ENCODE measurements at regions not wholly inside any gene's neighbourhood (a gene's known extent, or its start where the extent isn't known, plus 50 kb on each side); places are given as distances from the start of the nearest gene placed in this dataset.
"Not testable (repeated sequence)": the region's sequence is repeated elsewhere in the genome, so short reads cannot be mapped to it uniquely, and the experiment has no call there.

DNA sequence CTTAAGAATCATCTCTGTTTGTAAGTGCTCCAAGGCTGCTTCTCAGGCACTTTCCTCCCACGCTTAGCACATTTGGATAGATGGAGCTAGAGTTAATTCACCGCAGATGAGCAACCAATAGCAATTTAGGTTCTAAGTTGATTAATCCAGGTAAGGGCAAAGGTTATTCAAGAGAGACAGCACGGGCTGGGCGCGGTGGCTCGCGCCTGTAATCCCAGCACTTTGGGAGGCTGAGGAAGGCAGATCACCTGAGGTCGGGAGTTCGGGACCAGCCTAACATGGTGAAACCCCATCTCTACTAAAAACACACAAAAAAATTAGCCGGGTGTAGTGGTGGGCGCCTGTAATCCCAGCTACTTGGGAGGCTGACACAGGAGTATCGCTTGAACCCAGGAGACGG is 54.5 kb upstream of the UNC13C start:
- H3K9me3 ChIP-seq; intact Hi-C loops (cut with DNase I; ENCODE audit: low total_unique reads); H3K36me3 ChIP-seq; H3K4me3 ChIP-seq; H3K27ac ChIP-seq; H3K27me3 ChIP-seq; H3K4me1 ChIP-seq; DNase-seq: not testable (repeated sequence)

DNA sequence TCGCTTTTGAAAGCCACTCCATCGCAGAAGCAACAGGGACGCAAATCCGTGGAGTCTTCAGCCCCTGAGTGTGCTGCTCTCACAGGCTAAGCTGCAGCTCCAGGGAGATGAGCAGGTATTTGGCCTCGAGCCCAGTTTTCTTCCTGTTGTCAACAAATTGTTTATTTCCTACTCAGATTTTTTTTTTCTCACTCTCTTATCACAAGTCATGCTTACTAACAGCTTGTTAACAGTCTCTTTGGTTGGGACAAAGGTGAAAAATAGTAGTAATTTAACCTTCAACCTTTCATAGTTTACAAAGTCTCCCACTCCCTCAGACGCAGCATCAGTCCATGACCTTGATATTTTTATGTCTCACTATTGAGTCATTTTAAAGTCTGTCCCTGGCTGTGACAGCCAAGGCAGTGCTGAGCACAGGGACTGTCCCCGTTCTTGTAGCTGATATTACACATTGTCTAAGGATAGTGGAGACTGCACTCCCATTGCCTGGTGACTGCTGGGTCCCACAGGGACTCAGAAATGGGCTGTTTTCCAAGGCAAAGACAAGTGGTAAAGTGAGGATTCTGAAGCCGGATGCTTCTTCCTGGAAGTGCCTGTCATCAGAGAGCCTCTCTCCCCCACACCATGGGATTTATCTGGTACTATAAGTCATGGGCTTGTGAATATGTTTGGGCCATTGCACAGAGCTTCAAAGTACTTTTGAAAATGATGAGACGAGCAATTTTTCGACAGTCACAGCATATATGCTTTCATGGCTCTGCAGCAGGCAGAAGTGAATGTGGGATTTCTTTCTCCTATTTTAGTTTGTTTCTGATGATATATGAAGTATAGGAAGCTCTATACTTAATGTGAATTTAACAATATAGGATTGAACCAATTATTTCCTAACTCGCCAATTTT is 59.8 kb upstream of the UNC13C start:
- Histone ChIP-seq H3K9me3 (no peaks in the 10 kb centered on the region), H3K36me3 (no peaks in the 10 kb centered on the region), H3K4me1 (no peaks in the 10 kb centered on the region), H3K4me3 (no peak overlapping the region), H3K27ac (no peak overlapping the region), H3K27me3 (no peaks in the 10 kb centered on the region)
- TF ChIP-seq, protein P1, sequence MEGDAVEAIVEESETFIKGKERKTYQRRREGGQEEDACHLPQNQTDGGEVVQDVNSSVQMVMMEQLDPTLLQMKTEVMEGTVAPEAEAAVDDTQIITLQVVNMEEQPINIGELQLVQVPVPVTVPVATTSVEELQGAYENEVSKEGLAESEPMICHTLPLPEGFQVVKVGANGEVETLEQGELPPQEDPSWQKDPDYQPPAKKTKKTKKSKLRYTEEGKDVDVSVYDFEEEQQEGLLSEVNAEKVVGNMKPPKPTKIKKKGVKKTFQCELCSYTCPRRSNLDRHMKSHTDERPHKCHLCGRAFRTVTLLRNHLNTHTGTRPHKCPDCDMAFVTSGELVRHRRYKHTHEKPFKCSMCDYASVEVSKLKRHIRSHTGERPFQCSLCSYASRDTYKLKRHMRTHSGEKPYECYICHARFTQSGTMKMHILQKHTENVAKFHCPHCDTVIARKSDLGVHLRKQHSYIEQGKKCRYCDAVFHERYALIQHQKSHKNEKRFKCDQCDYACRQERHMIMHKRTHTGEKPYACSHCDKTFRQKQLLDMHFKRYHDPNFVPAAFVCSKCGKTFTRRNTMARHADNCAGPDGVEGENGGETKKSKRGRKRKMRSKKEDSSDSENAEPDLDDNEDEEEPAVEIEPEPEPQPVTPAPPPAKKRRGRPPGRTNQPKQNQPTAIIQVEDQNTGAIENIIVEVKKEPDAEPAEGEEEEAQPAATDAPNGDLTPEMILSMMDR (IDR thresholded peaks at IDR 0.05): no peak
- no peak for DNase-seq
- intact Hi-C loops (cut with DNase I; ENCODE audit: low total_unique reads): no loop called here

DNA sequence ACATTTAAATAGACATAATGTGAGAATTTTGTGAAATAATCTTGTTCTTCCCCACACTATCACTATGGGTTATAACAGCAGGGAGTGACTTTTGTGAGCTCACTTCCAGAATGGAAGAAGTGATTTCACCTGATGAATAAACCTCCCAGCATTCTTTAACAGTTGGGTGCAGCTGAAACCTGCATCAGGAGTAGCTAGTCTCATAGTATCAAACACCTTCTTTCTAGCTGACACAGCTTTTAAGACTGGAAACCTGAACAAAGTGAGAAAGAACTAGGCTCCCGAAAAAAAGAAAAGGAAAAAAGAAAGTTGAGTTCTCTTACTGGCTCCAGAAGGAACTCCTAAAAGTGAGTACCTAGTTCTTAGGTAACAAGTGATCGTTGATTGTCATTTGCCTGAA is 61.1 kb upstream of the UNC13C start:
- Histone ChIP-seq H3K4me1 (no peaks in the 10 kb centered on the region), H3K36me3 (no peaks in the 10 kb centered on the region), H3K9me3 (no peaks in the 10 kb centered on the region), H3K27ac (no peak overlapping the region), H3K4me3 (no peak overlapping the region), H3K27me3 (no peaks in the 10 kb centered on the region)
- TF ChIP-seq, protein P1 (IDR thresholded peaks at IDR 0.05): no peak
- intact Hi-C loops (cut with DNase I; ENCODE audit: low total_unique reads): no loop called here
- DNase-seq: no peak

DNA sequence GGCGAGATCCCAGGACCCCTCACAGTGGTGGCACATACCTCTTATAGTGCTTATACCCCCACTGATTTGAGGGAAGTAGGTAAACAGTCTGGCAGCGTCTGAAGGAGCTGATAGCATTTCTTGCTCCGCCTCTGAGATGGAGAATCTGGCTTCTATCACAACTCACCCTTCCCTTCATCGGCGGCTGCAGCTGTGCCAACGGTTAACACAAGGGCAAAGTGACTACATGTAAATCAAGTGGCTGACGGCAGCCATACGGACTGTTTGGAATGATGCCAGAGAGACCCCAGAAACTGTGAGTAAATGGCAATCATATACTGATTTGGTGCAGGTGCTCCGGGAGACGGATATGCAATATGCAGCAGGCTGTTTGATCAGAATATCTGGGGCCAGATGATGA is 66.8 kb upstream of the UNC13C start:
- no peaks in the 10 kb centered on the region for H3K9me3 ChIP-seq
- no peaks in the 10 kb centered on the region for H3K36me3 ChIP-seq
- DNase-seq: no peak
- TF ChIP-seq, protein P1 (IDR thresholded peaks at IDR 0.05): no peak
- intact Hi-C loops (cut with DNase I; ENCODE audit: low total_unique reads): no loop called here
- H3K27me3 ChIP-seq: no peaks in the 10 kb centered on the region
- H3K4me1 ChIP-seq: peaks cover 0 to 11% (median 0%) of the 10 kb centered on the region in 4 donors
- no peak overlapping the region for H3K4me3 ChIP-seq
- H3K27ac ChIP-seq: no peak overlapping the region

DNA sequence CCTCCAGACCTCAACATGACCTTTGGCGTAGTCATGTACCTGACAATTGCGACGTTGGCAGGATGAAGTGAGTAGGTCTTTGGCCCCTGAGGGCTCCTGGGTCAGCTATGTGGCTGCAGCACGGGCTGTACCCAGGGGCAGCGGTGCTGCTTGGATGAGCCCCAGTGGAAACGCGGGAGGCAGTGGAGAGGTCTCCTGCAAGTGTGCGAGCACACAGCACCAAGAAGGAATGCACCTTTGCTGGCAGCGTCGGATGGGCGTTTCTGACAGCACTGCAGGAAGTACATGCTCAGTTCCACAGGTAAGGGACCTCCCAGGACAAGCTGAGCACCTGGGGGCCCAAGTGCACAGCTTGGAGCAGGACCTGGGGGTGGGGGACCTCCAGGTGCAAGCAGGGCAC is 67.4 kb upstream of the UNC13C start:
- TF ChIP-seq, protein P1 (IDR thresholded peaks at IDR 0.05): no peak
- intact Hi-C loops (cut with DNase I; ENCODE audit: low total_unique reads): no loop called here
- H3K27me3 ChIP-seq: no peaks in the 10 kb centered on the region
- no peak overlapping the region for H3K27ac ChIP-seq
- no peaks in the 10 kb centered on the region for H3K9me3 ChIP-seq
- no peak overlapping the region for H3K4me3 ChIP-seq
- DNase-seq: no peak
- H3K36me3 ChIP-seq: no peaks in the 10 kb centered on the region
- peaks cover 0 to 11% (median 0%) of the 10 kb centered on the region in 4 donors for H3K4me1 ChIP-seq

DNA sequence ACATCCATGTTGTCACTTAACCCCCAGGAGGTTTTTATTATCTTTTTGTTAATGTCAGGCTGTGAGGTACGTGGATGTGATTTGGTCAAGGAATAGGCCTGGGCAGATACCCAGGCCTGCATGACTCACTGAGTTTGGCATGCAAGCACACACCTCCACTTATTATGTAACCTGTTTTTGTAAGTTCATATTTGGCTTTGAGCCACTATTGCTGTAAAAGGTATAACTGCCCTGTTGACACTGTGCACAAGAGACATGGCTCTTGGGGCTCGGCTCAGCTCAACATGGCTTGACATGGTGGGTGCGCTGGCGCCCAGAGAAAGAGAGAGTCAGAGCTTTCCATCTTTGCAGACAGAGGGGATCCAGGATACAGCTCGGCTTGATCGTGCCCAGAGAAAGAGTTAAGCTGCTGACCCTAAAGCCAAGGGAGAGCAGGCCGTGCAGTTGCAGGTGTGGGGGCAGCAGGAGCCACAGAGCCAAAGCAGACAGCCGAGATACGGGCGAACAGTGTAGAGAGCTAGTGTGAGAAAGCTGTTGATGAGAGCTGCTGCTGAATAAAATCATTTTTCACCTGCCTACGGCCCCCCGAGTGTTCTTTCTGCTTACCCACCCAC is 67.9 kb upstream of the UNC13C start:
- TF ChIP-seq, protein P1 (IDR thresholded peaks at IDR 0.05): no peak
- Histone ChIP-seq H3K36me3 (no peaks in the 10 kb centered on the region), H3K4me1 (peaks cover 0 to 11% (median 0%) of the 10 kb centered on the region in 4 donors), H3K27ac (no peak overlapping the region), H3K27me3 (no peaks in the 10 kb centered on the region), H3K4me3 (no peak overlapping the region), H3K9me3 (no peaks in the 10 kb centered on the region)
- intact Hi-C loops (cut with DNase I; ENCODE audit: low total_unique reads): no loop called here
- no peak for DNase-seq
